AG04450 (cell line): ENCODE measurements at regions not wholly inside any gene's neighbourhood (a gene's known extent, or its start where the extent isn't known, plus 50 kb on each side); places are given as distances from the start of the nearest gene placed in this dataset.
"Not testable (repeated sequence)": the region's sequence is repeated elsewhere in the genome, so short reads cannot be mapped to it uniquely, and the experiment has no call there.

ENCODE experiments used
- CTCF ChIA-PET: fragments of 300-600, 350-600 bp; formaldehyde crosslinking; extraction: SDS; loops from one replicate; lab custom pipeline; 2022; ENCODE audit warnings: antibody characterized with exemption, inconsistent platforms; lab: Charles Lee
- POLR2A ChIA-PET: fragments of 350-600 bp; formaldehyde crosslinking; extraction: SDS; loops from one replicate; lab custom pipeline; 2021; ENCODE audit warnings: antibody characterized with exemption, inconsistent platforms; lab: Yijun Ruan, JAX
- DNase-seq: peaks from one replicate; pipeline ENCODE4 v3.0.0-alpha.2; 2011; ENCODE audit warnings: low read depth, low spot score
- H3K27ac ChIP-seq: one replicate; pipeline ENCODE4 v1.5.1; 2012; ENCODE audit warnings: low read depth, low read length, control low read depth
- H3K27me3 ChIP-seq: one replicate; pipeline ENCODE4 v1.6.0; 2012; ENCODE audit warnings: low read length; ENCODE audit not compliant: control insufficient read depth, insufficient read depth
- H3K4me3 ChIP-seq: 2 replicates; pipeline ENCODE4 v1.5.1; 2011; ENCODE audit warnings: mild to moderate bottlenecking, low read depth, low read length, control low read depth
- H3K9me3 ChIP-seq: 2 replicates; pipeline ENCODE4 v1.5.1; 2012; ENCODE audit warnings: low read length; ENCODE audit not compliant: control insufficient read depth, insufficient read depth
- TF ChIP-seq, protein P1 (sequence below): IDR thresholded peaks from 2 replicates; pipeline ENCODE4 v1.5.1; 2011; ENCODE audit warnings: low read depth, low read length, control low read depth, inconsistent platforms

DNA sequence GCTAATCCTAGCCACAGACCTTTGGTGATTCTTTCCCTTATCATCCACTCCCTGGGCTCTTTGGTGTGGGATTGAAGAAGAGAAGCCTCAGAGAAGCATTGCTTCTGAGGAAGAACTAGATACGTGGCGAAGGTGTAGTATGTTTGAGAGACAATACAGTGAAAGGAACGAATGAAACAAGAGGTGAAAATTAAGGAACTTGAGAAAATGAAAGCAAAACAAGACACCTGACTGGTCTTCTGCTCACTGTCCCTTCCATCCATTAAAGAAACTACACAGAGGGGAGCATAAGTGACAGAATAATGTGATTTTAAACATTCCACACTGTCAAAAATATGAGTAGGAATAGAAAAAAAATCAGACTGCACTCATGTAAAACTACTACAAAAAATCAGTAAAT lies 219.6 kb upstream of the NPSR1 start:
- Histone ChIP-seq H3K4me3 (no peak overlapping the region), H3K9me3 (peaks cover 3% of the 10 kb centered on the region), H3K27me3 (no peaks in the 10 kb centered on the region), H3K27ac (no peak overlapping the region)
- ChIA-PET POLR2A (no interaction called here), CTCF (no interaction called here)
- DNase-seq: no peak
- TF ChIP-seq, protein P1, sequence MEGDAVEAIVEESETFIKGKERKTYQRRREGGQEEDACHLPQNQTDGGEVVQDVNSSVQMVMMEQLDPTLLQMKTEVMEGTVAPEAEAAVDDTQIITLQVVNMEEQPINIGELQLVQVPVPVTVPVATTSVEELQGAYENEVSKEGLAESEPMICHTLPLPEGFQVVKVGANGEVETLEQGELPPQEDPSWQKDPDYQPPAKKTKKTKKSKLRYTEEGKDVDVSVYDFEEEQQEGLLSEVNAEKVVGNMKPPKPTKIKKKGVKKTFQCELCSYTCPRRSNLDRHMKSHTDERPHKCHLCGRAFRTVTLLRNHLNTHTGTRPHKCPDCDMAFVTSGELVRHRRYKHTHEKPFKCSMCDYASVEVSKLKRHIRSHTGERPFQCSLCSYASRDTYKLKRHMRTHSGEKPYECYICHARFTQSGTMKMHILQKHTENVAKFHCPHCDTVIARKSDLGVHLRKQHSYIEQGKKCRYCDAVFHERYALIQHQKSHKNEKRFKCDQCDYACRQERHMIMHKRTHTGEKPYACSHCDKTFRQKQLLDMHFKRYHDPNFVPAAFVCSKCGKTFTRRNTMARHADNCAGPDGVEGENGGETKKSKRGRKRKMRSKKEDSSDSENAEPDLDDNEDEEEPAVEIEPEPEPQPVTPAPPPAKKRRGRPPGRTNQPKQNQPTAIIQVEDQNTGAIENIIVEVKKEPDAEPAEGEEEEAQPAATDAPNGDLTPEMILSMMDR: no peak

DNA sequence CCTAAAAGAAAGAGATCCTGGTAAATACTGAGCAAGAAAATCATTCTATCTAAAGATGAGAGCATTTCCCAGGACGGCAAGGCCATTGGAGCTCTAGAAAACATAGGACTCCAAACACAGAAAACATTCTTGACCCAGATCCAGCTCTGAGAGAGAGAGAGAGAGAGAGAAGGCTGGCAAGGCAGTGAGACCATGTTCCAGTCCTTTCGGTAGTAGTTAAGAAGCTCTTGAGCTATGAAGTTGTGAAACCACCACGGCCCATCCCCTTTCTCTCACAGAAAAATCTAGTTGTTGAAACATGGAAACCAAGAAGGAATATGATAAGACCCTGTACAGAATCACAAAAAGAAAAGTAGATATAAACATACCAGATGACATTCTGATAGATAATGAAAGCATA lies 212.4 kb upstream of the NPSR1 start:
- CTCF ChIA-PET: no interaction called here
- POLR2A ChIA-PET: no interaction called here
- Histone ChIP-seq H3K27me3 (no peaks in the 10 kb centered on the region), H3K9me3 (peaks cover under 1% of the 10 kb centered on the region), H3K4me3 (no peak overlapping the region), H3K27ac (no peak overlapping the region)
- DNase-seq: no peak
- TF ChIP-seq, protein P1: no peak

DNA sequence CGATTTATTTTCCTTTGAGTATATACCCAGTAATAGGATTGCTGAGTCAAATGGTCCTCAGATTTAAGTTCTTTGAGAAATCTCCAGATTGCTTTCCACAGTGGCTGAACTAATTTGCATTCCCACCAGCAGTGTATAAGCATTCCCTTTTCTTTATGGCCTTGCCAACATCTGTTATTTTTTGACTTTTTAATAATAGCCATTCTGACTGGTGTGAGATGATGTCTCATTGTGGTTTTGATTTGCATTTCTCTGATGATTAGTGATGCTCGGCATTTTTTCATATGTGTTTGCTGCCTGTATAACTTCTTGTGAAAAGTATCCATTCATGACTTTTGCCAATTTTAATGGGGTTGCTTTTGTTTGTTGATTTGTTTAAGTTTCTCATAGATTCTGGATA lies 209.5 kb upstream of the NPSR1 start:
- H3K27ac ChIP-seq, H3K9me3 ChIP-seq, POLR2A ChIA-PET, H3K27me3 ChIP-seq, CTCF ChIA-PET, H3K4me3 ChIP-seq, DNase-seq: not testable (repeated sequence)

DNA sequence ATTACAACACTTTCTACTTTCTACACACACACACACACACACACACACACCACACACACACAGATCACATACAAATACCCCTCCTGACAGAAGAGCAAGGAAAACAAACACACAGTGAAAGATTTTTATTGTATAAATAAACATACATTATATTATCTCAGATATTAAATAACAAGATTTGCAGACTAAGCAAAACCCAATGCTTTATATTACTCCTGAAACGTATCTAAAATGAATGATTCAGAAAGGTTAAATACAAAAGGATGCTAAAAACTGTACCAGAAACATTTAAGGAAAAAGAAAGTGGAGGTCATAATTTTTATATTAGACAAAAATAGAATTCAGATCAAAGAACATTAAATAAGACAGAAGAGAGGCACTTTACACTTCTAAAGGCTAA lies 208.3 kb upstream of the NPSR1 start:
- Histone ChIP-seq H3K4me3 (no peak overlapping the region), H3K9me3 (no peaks in the 10 kb centered on the region), H3K27ac (no peak overlapping the region), H3K27me3 (no peaks in the 10 kb centered on the region)
- ChIA-PET POLR2A (no interaction called here), CTCF (no interaction called here)
- no peak for DNase-seq
- TF ChIP-seq, protein P1: no peak

DNA sequence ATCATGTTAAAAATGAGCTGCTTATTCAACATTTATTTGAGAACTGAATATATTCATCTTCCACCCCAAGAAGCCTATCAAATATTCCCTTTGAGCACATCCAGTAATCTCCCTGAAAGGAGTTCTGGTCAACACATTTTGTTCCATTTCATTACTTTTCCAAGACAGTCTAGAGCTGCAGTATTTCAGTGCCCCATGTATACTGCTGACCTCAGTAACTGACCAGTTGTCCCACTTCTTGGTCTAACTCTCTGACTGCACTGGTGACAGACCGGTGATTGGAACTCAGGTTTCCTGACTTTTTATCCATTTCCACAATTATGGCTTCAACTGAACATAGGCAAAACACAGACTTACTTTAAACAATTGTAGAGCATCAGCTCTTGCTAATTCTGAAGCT lies 206.8 kb upstream of the NPSR1 start:
- Histone ChIP-seq H3K4me3 (no peak overlapping the region), H3K27me3 (no peaks in the 10 kb centered on the region), H3K27ac (no peak overlapping the region), H3K9me3 (no peaks in the 10 kb centered on the region)
- ChIA-PET POLR2A (no interaction called here), CTCF (no interaction called here)
- no peak for DNase-seq
- TF ChIP-seq, protein P1: no peak

DNA sequence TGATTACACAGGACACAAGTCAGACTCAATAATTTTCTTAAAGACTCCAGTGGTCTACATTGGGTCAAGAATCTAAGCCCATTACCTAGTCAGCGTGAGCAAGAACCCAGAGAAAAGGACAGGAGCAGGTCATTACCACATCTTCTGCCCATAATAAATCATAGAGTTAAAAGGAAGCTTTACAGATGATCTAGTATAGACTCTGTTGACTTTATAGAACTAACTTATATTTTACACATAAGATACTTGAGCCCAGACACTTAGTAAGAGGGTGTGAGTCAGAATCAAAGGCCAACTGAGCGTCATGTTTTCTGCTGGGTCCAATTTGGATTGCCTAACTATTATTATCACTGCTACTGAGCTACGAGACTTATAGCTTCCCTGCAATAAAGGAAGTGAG lies 206.1 kb upstream of the NPSR1 start:
- H3K27ac ChIP-seq: no peak overlapping the region
- no peak overlapping the region for H3K4me3 ChIP-seq
- ChIA-PET POLR2A (no interaction called here), CTCF (no interaction called here)
- TF ChIP-seq, protein P1: no peak
- 0 out of 2 replicates have a peak, but pooled peaks cover under 1% of the 10 kb centered on the region for H3K9me3 ChIP-seq
- DNase-seq: no peak
- no peaks in the 10 kb centered on the region for H3K27me3 ChIP-seq
